ENCODE measurements at regions not wholly inside any gene's neighbourhood (a gene's known extent, or its start where the extent isn't known, plus 50 kb on each side); places are given as distances from the start of the nearest gene placed in this dataset.

- TF ChIP-seq CTCF (IDR thresholded peaks at IDR 0.05; ENCODE audit: low read depth, low read length, poor library complexity, severe bottlenecking): no peak
- TF ChIP-seq EZH2phosphoT487 (IDR thresholded peaks at IDR 0.05; ENCODE audit: borderline replicate concordance, low read length): no peak
Measured at GRCh38 chr20:48294196-48294595, 508.9 kb upstream of the SULF2 start.
